ENCODE measurements at regions not wholly inside any gene's neighbourhood (a gene's known extent, or its start where the extent isn't known, plus 50 kb on each side); places are given as distances from the start of the nearest gene placed in this dataset.

- no peak for DNase-seq
Measured at GRCh38 chr3:72214066-72214951, 429.4 kb upstream of the PROK2 start.

DNA sequence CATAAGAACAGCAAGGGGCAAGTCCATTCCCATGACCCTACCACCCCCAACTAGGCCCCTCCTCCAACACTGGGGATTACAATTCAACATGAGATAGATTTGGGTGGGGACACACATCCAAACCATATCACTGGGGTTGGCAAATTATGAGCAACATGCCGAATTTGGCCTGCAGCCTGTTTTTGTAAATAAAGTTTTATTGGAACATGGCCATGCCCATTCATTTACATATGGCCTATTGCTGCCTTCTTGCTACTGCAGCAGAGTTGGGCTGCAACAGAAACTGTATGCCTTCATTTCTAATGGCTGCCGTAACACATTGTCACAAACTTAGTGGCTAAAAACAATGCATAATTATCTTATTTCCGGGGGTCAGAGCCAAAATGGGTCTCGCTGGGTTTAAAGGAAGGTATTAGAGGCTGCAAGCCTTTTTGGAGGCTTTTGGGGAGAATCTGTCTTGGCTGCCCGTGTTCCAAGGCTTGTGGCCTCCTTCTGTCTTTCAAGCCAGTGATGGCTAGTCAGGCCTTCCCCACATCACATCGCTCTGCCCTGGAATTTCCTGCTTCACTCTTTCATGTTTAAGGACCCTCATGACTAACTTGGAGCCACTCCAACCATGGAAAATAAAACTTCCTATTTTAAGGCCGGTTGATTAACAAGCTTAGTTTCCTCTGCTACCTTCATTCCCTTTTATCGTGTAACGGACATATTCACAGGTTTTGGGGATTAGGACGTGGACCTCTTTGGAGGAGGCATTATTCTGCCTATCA, 428.5 kb upstream of the PROK2 start:
- DNase-seq: no peak

DNA sequence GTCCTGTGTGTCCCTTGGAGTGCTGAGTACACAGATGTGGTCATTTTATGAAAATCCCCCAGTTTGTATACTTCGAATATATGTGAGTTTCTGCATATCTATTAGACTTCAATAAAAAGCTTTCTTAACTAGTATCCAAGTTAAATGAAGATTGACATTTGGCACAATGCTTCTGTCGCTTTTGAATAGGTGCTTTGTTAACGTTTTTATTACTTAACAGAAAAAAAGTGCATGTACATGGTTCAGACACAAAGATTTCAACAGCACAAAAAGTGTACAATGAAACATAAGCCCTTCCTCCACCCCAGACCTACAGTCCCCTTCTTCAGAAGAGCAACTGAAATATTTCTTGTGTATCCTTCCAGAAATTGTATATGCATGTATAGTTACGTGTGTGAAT, 427.4 kb upstream of the PROK2 start:
- no peak for DNase-seq

DNA sequence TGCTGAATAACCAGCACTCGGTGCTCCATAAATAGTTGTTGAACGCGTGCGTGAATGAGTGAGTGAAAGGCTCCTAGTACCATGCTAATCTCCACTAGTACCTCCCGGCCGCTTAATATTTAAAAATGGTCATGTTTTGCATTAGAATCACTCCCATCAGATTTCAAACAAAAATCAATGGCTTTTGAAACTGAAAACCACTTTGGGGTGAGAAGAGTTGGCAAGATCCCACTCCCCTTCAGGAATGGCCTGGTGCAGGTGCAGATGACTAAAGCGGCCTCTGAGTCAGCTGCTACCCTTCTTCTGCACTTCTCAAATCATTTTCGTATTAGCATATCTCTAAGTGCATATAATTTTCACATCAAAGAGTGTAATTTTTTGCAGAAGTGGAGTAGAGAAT, 425.3 kb upstream of the PROK2 start:
- DNase-seq: no peak

DNA sequence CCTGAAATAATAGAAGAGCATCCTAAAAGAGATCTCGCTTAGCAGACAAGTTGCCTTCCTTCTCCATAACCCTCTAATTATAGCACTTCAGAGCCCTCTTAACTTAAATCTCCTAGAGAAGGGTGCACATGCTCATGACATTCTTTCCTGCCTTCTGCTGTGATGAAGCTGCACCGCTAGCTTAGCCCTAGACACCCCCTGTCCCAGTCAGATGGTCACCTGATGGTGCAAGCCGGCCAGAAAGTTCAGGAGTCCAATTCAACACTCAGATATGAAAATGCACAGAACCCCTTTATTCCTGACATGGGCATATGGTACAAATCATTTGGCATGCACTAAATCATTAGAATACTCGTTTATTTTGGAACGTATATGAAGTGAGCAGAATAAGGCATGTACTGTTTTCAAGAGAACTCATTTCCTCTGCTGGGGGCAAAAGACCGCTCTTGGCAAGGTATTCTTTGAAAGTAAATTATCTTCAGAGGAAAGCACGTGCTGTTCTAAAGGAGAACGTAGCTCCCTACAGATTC, 420.4 kb upstream of the PROK2 start:
- no peak for DNase-seq

GRCh38 chr3:72204452-72204851, 419.5 kb upstream of the PROK2 start:
- DNase-seq: no peak

GRCh38 chr3:72203613-72204349, 418.8 kb upstream of the PROK2 start:
- DNase-seq: no peak

DNA sequence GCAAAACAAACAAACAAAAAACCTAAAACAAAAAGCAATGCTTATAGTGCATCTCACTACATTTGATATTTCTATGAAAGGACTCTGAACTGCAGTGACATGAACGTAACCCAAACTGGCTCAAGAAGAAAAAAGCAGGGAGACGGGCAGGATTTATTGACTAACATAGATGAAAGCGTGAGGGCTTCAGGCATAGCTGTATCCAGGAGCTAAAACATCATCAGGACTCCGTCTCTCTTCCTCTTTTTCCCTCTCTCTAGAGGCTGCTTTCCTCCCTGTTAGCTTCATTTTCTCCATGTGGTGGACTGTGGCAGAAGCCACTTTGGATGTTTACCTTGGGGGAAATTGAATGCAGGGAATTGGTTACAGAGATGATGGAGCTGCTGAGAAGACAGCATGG, 418.2 kb upstream of the PROK2 start:
- no peak for DNase-seq

DNA sequence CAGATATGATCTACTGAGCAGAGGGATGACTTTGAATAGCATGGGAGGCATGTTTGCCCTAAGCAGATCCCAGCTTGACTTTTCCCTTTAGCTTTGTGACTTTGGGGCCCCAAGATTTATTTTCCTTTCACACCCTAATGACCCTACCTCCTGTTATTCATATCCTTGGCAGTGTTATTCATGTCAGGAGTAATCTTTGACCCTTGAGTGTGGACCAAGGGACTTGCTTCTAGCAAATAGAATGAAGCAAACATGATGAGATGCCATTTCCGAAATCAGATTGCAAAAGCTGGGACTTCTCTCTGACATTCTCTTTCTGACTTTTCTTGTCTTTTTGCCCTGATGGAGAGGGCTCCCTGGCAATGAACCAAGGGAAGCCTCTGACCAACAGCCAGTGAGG, 415.4 kb upstream of the PROK2 start:
- no peak for DNase-seq

DNA sequence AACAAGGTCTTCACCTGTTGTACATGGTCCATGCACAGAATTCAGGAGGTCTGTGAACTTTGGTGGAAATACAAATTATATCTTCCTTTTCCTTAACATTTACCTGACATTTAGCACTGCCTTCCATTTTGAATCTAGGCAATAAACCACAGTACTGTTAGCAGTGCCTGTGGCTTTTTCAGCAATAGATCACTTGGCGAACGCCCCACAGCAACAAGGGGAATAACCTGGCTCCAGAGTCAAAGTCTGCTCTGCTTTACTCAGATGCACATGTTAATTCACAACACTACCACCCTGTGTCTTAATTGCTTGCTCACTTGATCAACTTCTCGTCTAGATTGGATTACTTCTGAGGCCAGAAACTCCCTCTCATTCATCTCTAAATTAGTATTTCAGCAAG, 414.6 kb upstream of the PROK2 start:
- DNase-seq: no peak

DNA sequence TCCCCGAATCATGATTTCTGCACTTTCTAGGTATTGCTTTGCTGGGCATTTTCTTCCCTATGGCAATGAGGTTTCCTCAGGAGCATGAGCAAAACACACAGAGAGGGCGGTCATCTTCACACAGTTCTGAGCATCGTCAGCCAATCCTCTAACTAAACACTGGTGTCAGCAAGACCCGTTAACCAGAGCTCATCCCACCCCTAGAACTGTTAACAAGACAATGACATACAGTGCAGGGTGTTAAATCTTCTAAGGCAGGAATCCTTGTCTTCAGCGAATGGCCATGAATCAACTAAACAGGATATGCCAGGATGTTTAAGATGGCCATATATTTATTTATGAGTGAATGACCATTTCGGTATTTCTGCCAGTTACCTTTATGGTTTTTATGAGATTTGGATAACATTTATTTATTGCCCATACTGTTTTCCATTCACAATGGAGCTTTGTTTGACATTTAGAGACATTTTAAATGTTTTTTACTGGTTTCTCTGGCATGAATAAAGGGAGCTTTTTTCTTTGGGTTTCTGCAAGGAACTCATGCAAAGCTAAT, 411.5 kb upstream of the PROK2 start:
- no peak for DNase-seq

- DNase-seq: no peak
Measured at GRCh38 chr3:72195895-72196294, 410.9 kb upstream of the PROK2 start.

DNA sequence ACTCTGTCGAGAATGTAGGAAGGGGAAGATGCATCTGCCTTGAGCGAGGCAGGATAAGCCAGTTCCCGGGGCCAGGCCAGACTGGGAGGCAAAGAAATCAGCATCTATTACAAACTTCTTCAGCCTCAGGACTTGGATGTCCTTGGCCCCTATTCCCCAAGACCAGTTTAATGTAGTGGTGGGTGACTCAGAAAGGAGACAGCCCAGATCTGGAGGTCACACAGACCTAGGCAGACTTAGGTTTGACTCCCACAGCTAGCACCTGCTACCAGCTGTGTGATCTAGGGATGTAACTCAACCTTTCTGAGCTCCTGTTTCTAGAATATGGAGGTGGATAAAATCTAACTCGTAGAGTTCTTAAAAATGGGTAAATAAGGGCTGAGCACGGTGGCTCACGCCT, 409.5 kb upstream of the PROK2 start:
- DNase-seq: no peak

DNA sequence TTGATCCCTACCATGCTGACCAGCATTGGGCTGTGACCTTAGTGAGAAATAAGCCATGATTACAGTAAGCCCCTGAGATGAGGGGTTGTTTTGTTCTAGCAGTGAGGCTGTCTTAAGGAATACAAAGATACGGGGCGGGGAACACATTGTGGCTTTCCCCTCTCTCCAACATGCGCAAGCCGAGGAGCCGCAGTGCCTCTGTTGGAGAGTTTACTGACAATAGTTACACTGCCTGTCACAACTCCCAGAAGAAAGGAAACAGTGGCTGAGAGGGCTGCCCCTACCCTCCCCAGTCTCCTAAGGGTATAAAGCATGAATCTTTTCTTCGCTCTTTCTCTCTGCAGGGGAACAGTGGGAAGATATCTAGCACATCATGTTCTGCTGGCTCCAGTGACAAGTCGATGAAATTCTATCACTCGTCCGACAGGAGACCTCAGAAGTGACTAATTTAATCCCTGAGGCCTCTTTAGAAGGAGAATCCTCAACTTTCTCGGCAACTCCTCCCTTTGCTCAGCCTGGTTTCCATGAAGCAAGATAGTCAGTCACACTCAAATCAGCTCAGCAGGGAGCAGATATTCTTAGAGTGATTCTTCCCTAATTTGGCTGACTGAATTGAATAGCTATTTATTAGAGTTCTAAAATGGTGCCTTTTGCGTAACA, 409.0 kb upstream of the PROK2 start:
- DNase-seq: no peak

- DNase-seq: no peak
Measured at GRCh38 chr3:72192572-72192971, 407.6 kb upstream of the PROK2 start.

DNA sequence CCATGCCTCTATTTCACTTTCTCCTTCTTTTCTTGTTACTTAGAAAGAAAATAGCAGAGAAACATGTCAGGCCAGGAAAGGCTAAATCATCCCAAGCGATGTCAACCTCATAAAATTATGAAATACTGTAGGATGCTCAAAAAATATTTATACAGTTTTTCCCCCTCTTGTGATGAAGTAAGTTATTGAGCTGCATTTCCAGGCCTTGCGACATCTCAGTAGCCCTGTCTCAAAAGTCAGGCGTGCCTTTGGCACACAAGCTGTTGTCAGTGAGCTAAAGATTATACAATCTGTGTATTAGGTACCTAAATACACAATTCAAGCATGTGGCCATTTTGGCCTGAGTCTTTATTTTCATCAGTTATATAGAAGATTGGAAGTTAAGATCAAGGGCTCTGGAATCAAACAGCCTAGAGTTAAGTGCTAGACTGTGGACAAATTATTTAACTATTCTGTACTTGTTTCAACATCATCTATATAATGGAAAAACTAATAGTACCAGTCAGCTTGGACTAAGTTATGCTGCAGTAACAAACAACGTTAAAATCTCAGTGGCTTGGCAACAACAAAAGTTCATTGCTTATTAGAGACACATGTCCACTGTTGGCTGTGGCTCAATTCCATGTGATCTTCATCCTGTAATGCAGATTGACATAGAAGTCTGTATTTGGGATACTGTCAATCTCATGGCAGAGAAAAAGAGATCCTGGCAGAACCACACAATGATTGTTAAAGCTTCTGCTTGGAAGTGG, 406.4 kb upstream of the PROK2 start:
- DNase-seq: no peak

- no peak for DNase-seq
Measured at GRCh38 chr3:72190050-72190449, 405.1 kb upstream of the PROK2 start.

DNA sequence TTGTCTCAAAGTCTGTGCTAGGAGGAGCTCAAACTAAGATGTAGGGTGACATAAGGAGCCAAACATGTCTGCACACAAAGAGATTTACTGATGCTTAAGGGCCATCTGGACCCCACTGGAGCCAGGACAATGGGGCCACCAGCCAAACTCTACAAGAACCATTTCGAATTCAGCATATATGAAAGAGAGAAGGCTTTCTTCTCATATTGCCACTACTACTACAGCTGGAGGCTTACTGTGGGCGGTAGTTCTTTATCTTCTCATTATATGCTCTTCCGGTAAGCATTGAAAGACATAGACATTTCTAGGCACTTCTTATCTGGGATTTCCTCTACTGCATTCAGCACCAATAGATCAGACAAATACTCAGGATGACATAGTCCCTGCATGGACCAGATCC, 404.4 kb upstream of the PROK2 start:
- no peak for DNase-seq

- DNase-seq: no peak
Measured at GRCh38 chr3:72188536-72188935, 403.6 kb upstream of the PROK2 start.

DNA sequence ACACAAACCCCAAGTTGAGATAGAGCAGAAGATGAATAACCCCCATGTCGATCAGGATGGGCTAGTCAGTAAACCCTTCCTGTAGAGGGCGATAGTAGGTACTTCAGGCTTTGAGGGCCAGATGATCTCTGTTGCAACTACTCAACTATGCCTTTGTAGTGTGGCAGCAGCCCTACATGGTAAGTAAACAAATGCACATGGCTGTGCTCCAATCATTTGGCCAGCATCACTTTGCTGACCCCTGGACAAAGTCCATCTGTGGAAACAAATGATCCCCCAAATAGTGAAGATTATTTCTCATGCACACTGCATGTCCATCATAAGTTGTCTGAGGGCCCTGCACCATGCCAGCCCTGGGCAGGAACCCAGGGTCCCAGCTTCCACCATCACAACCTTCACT, 402.2 kb upstream of the PROK2 start:
- no peak for DNase-seq

GRCh38 chr3:72186400-72186855, 401.5 kb upstream of the PROK2 start:
- DNase-seq: no peak
